H4 (cell line): ENCODE measurements at regions not wholly inside any gene's neighbourhood (a gene's known extent, or its start where the extent isn't known, plus 50 kb on each side); places are given as distances from the start of the nearest gene placed in this dataset.
"Not testable (repeated sequence)": the region's sequence is repeated elsewhere in the genome, so short reads cannot be mapped to it uniquely, and the experiment has no call there.

ENCODE experiments used
- DNase-seq: peaks from one replicate; pipeline ENCODE4 v3.0.0-alpha.2; 2015; ENCODE audit warnings: low spot score

DNA sequence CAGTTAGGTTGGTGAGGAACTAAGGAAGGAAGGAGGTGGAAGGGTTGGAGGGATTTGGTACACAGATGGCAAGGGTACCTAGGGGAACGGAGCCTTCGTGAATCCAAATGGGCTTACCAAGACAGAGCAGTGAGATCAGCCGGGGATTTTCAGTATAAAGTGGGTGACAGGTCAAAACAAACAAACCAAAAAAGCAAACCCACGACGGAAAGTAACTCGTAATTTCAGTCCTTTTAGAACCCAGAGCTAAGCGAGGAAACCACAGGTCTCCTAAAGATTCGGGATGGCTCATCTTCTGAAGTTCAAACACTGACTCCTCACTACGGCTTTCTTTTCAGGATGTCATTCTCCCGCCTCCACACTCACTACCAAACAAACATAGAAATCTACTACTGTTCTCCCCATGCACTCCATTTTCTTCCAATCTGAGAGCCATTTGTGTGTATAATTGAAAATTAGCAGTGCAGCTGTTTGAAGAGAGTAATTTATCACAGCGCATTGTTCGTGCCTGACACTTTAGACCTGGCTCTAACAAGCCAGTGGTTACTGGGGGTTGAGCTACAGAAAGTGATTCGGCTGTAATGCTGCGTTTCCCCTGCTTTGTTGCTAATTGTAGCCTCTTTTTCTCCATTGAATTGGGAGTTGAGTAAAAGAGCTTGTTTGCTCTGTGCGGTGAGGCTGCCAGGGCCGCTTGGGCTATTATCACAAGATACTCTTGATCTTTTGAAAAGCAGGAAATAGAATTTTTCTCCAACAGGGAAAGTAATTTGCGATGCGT, 64.7 kb upstream of the CCDC39 start:
- DNase-seq = no peak

DNA sequence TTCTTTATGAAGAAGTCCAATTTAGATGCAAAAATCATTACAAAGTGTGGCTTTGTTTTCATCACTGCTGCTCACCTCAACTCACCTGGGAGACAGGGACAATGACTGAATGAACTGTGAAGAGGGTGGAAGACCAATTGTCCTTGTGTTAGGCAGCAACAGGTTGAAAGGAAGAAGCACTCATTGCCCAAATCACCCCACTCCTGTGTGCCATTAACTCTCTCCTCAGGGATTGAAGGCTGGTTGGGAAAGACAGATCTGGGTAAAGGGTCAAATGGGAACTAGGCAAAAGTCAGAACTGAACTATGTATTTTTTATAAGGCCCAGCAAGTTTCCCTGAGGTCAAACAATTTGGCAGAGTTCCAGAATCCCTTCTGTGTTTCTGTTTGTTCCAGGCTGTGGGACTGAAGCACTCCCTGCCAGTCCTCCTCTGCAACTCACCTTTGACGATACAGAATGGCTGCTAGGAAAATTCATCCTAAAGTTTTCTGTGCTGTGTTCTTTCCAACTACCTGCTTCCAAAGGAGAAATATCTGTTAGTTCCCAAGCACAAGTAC, 68.6 kb upstream of the CCDC39 start:
- no peak for DNase-seq

DNA sequence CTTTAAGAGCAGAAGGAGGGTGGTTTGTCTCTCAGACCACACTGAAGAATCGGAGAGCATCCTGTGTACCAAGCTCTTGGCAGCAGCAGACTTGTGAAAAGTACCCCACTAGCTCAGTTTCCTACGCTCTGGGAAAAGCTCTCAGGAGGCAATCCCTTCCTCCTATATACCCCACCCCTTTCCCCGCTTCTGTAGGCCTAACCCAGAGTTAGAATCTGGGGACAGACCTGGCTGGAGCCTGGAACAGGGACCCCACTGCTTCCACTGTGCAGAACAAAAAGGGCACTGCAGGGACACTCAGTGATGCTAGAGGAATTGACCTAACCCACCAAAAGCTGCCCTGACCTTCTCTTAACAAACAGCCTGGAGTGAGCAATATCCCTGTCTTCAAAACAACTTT, 70.0 kb upstream of the CCDC39 start:
- DNase-seq = no peak

DNA sequence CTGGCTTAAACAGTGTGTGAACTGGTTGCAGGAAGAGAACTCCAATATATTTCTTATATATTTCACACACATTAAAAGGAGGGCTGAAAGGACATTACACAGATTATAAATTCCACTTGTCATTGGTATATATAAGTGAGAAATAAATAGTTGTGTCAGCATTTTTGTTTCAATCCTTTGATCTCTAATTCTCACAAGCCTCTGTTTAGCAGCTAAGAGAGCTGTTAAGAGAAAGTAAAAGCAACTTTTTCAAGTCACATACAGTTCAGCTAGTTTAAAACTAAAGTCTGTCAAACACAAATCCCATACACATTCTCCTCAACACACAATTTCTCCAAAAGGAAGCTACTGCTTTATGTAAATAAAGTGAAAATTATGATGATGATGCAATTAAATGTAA, 70.5 kb upstream of the CCDC39 start:
- DNase-seq = no peak

- DNase-seq = no peak
Observed at GRCh38 chr3:180755556-180755955, 76.3 kb upstream of the CCDC39 start.

DNA sequence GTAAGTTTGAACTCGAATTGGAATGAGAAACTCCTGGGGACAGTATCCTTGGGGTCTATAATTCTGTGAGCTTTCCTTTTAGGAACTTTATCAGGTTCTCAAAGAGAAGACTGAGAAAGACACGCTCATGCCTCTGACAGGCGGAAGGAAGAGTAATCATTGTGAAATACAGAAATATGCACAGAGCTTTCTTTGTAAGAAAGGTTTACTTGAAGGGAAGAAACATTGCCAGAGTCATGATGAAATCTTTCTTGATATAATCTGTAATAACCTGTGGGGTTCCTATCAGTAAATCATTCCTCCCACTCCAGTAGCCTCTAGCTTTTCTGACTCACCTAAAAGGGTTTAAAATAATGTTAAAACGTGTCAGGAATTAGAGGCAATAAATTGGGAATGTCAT, 83.6 kb upstream of the CCDC39 start:
- no peak for DNase-seq

GRCh38 chr3:180764481-180764880, 85.2 kb upstream of the CCDC39 start:
- no peak for DNase-seq

- no peak for DNase-seq
Observed at GRCh38 chr3:180770639-180771038, 91.3 kb upstream of the CCDC39 start.

DNA sequence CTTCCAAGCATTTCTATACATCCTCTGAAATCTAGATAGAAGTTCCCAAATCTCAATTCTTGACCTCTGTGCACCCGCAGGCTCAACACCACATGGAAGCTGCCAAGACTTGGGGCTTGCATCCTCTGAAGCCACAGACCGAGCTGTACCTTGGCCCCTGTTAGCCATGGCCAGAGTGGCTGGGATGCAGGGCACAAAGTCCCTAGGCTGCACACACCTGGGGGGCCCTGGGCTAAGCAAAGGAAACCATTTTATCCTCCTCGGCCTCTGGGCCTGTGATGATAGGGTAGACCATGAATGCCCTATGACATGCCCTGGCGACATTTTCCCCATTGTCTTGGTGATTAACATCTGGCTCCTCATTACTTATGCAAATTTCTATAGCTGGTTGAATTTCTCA, 97.1 kb upstream of the CCDC39 start:
- DNase-seq = no peak

GRCh38 chr3:180782195-180782984, 103.1 kb upstream of the CCDC39 start:
- no peak for DNase-seq

GRCh38 chr3:180786227-180786626, 106.9 kb upstream of the CCDC39 start:
- DNase-seq = not testable (repeated sequence)

GRCh38 chr3:180789774-180790173, 110.5 kb upstream of the CCDC39 start:
- peak; percentile 44 for DNase-seq

- DNase-seq = no peak
Observed at GRCh38 chr3:180798197-180798596, 114.3 kb upstream of the FXR1 start.

- DNase-seq = peak; percentile 39
Observed at GRCh38 chr3:180802837-180803236, 109.6 kb upstream of the FXR1 start.

GRCh38 chr3:180804916-180805315, 107.6 kb upstream of the FXR1 start:
- peak; percentile 70 for DNase-seq

- no peak for DNase-seq
Observed at GRCh38 chr3:180808823-180809575, 103.5 kb upstream of the FXR1 start.

DNA sequence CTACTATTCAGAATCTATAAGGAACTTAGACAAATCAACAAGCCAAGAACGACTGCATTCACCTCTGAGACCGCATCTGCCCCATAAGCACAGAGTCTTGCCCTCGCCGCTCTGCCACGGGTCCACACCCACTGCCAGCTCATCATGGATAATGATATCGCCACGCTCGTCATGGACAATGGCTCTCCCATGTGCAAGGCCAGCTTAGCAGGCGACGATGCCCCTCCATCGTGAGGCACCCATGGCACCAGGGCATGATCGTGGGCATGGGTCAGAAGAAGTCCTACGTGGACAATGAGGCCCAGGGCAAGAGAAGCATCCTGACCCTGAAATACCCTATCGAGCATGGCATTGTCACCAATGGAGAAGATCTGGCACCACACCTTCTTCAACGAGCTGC, 92.1 kb upstream of the FXR1 start:
- no peak for DNase-seq

GRCh38 chr3:180825964-180826363, 86.5 kb upstream of the FXR1 start:
- DNase-seq = no peak

DNA sequence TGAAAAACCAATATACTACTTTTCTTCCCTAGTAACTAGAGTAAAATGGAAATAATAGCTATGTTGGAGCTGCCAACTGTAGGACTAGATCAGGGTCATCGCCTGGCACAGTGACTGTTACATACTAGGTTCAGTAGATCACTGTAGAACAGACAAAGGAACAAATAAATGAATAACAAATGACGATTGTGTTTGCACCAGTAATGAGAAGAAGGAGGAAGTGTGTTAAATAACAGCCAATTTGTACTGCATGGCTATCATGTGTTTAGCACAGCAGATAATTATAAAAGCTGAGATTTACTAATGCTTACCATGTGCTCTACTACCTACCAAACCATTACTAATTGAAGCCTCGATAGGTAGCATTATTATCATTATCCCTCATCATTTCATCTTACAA, 85.3 kb upstream of the FXR1 start:
- no peak for DNase-seq

DNA sequence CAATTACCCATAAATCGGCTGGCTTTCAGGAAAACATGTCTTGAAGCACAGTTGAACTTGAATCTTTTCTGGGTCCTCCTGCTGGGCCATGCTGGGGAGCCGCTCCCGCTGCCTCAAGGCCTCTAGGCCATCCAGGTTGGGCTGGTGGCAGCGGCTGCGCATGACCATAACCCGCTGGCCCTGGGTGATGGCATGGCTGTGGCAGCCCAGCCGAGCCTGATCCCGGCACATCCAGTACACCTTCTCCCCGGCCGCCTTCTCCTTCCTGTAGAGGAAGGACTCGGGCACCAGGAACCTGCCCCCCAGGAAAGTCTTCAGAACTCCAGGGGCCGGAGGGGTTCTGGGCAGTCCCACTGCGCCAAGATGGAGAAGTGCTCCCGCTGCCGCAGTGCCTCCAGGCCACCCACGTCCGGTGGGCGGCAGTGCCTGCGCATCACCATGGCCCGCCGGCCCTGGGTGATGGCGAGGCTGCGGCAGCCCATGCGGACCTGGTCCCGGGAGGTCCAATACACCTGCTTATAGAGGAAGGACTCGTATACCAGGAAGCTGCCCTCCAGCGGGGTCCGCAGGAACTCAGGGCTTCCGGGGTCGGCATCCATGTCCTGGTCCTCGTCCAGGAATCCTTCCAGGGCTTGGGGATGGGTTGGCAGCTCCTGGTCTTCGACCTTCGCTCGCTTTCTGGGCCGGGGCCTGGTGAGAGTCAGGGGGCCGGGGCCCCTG, 84.3 kb upstream of the FXR1 start:
- DNase-seq = no peak

GRCh38 chr3:180828723-180829408, 83.6 kb upstream of the FXR1 start:
- DNase-seq = no peak
